ENCODE measurements at regions not wholly inside any gene's neighbourhood (a gene's known extent, or its start where the extent isn't known, plus 50 kb on each side); places are given as distances from the start of the nearest gene placed in this dataset.

- TF ChIP-seq CTCF (IDR thresholded peaks at IDR 0.05): no peak
- no peak for TF ChIP-seq POLR2A (IDR thresholded peaks at IDR 0.05)
Observed at GRCh38 chr9:79913867-79914266, 342.1 kb downstream of the TLE4 start.
